B cell (primary cell): ENCODE measurements at regions not wholly inside any gene's neighbourhood (a gene's known extent, or its start where the extent isn't known, plus 50 kb on each side); places are given as distances from the start of the nearest gene placed in this dataset.

Source experiments
- CTCF ChIP-seq: fragments of 200-600 bp; IDR thresholded peaks from one replicate; pipeline ENCODE4 v1.8.0; 2022; ENCODE audit warnings: antibody characterized with exemption, mild to moderate bottlenecking
- EZH2 ChIP-seq: IDR thresholded peaks from 2 replicates; pipeline ENCODE4 v1.6.1; 2012; ENCODE audit warnings: borderline replicate concordance, low read depth, mild to moderate bottlenecking, moderate library complexity, low read length; ENCODE audit not compliant: insufficient read depth, poor library complexity, severe bottlenecking

- TF ChIP-seq CTCF, result no peak
- no peak for TF ChIP-seq EZH2
Measured at GRCh38 chr3:110420158-110420641, 651.4 kb upstream of the NECTIN3 start.
